ENCODE measurements at regions not wholly inside any gene's neighbourhood (a gene's known extent, or its start where the extent isn't known, plus 50 kb on each side); places are given as distances from the start of the nearest gene placed in this dataset.

- no peak for TF ChIP-seq STAT6 (CRISPR knock-in tag; IDR thresholded peaks at IDR 0.05; ENCODE audit: borderline replicate concordance)
- no peak for TF ChIP-seq THAP7 (CRISPR knock-in tag; IDR thresholded peaks at IDR 0.05)
- no peak for TF ChIP-seq PITX1 (CRISPR knock-in tag; IDR thresholded peaks at IDR 0.05)
- TF ChIP-seq, protein P1, sequence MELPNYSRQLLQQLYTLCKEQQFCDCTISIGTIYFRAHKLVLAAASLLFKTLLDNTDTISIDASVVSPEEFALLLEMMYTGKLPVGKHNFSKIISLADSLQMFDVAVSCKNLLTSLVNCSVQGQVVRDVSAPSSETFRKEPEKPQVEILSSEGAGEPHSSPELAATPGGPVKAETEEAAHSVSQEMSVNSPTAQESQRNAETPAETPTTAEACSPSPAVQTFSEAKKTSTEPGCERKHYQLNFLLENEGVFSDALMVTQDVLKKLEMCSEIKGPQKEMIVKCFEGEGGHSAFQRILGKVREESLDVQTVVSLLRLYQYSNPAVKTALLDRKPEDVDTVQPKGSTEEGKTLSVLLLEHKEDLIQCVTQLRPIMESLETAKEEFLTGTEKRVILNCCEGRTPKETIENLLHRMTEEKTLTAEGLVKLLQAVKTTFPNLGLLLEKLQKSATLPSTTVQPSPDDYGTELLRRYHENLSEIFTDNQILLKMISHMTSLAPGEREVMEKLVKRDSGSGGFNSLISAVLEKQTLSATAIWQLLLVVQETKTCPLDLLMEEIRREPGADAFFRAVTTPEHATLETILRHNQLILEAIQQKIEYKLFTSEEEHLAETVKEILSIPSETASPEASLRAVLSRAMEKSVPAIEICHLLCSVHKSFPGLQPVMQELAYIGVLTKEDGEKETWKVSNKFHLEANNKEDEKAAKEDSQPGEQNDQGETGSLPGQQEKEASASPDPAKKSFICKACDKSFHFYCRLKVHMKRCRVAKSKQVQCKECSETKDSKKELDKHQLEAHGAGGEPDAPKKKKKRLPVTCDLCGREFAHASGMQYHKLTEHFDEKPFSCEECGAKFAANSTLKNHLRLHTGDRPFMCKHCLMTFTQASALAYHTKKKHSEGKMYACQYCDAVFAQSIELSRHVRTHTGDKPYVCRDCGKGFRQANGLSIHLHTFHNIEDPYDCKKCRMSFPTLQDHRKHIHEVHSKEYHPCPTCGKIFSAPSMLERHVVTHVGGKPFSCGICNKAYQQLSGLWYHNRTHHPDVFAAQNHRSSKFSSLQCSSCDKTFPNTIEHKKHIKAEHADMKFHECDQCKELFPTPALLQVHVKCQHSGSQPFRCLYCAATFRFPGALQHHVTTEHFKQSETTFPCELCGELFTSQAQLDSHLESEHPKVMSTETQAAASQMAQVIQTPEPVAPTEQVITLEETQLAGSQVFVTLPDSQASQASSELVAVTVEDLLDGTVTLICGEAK (IDR thresholded peaks at IDR 0.05) = no peak
- TF ChIP-seq, protein P1 (CRISPR knock-in tag; IDR thresholded peaks at IDR 0.05) = no peak
These were observed 149.7 kb upstream of the SLC16A7 start (continued) for GRCh38 chr12:59446116-59446515.

Data from HepG2 (cell line).